ENCODE measurements at regions not wholly inside any gene's neighbourhood (a gene's known extent, or its start where the extent isn't known, plus 50 kb on each side); places are given as distances from the start of the nearest gene placed in this dataset.

DNA sequence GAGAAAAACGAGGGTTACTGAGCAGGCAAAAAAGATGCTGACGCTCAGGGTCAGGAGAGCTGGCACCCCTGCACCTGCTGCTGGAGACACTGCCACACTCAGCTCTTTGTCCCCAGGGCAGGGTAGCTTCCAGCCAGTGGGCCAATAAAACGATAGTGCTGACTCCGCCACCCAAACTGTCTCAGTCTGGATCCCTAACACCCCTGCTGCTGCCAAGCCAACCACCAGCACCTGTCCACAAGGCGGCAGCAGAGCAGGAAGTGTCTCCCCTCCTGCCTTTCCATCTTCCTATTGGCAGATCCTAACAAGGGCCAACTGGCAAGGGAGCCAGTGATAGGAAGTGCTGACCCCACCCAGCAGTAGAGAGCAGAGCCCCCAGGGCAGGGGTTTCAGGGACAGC lies 531.5 kb upstream of the SALL3 start:
- no peak overlapping the region for H3K4me3 ChIP-seq (ENCODE audit: low read depth, low read length)
- H3K27ac ChIP-seq (ENCODE audit: low read depth, low read length): no peak overlapping the region
- no peak overlapping the region for H3K9ac ChIP-seq (ENCODE audit: low read depth, low read length)
- no peaks in the 10 kb centered on the region for H3K27me3 ChIP-seq (ENCODE audit: control insufficient read depth, insufficient read depth, low read length)
- 0 out of 2 replicates have a peak, but pooled peaks cover 3% of the 10 kb centered on the region for H3K4me1 ChIP-seq (ENCODE audit: control insufficient read depth, insufficient read depth, low read length)
- no peaks in the 10 kb centered on the region for H3K36me3 ChIP-seq (ENCODE audit: control insufficient read depth, insufficient read depth, low read length)
- no peaks in the 10 kb centered on the region for H3K9me3 ChIP-seq (ENCODE audit: control insufficient read depth, insufficient read depth, low read length)

DNA sequence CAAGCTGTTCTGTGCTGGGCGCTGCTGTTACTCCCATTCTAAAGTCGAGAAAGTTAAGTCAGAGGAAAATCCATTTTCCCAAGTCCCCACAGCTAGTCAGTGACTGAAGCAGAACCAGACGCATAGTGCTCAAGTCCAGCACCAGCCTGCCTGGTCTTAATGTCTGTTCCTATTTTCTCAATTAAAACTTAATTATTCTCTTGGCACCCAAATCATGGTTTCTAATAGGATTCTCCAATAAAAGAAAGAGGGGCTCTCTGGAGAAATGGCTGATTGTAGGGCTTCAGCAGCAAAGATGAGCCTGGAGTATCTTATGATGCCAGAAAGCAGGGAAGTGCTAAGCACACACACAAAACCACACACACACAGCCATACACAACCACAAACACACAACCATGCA lies 531.0 kb upstream of the SALL3 start:
- Histone ChIP-seq H3K27ac (ENCODE audit: low read depth, low read length) (no peak overlapping the region), H3K4me3 (ENCODE audit: low read depth, low read length) (no peak overlapping the region), H3K36me3 (ENCODE audit: control insufficient read depth, insufficient read depth, low read length) (no peaks in the 10 kb centered on the region), H3K4me1 (ENCODE audit: control insufficient read depth, insufficient read depth, low read length) (0 out of 2 replicates have a peak, but pooled peaks cover 3% of the 10 kb centered on the region), H3K9ac (ENCODE audit: low read depth, low read length) (no peak overlapping the region), H3K9me3 (ENCODE audit: control insufficient read depth, insufficient read depth, low read length) (no peaks in the 10 kb centered on the region), H3K27me3 (ENCODE audit: control insufficient read depth, insufficient read depth, low read length) (no peaks in the 10 kb centered on the region)

DNA sequence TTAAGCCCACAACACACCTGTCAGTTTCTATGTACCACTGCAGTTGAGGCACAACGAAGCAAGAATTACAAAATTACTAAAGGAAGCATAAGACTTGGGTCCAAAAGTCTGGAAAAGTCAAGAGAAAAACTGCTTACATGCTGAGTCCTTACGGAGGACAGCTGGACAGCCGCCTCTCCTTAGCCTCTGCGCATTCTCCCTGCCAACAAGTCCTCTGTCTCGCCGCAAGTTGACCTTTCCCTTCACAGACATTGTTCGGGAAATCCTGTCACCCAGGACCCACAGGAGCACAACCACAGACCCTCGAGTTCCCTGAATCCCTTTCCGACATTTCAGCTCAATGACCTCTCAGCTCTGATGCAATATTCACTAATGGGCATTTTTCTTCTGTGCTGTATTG lies 525.4 kb upstream of the SALL3 start:
- Histone ChIP-seq H3K4me3 (ENCODE audit: low read depth, low read length) (no peak overlapping the region), H3K9me3 (ENCODE audit: control insufficient read depth, insufficient read depth, low read length) (no peaks in the 10 kb centered on the region)

DNA sequence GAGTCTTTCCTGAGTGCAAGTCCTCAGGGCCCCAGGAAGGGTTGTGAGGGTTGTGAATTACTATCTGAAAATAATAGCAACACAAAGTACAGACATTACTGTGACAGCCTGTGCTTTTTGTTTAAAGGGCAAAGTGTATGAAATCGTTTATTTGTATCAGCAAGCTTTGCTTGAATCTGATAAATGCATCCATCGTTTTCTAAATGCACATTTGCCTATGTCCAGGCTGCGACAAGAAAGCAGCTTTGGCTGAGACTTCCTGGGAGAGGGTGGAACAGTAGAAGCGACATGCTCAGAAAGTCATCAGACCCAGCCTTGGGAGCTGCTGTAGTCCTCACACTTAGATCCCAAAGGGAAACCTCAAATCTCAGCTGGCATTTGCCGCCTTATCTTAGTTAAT lies 524.2 kb upstream of the SALL3 start:
- Histone ChIP-seq H3K27ac (ENCODE audit: low read depth, low read length) (no peak overlapping the region), H3K27me3 (ENCODE audit: control insufficient read depth, insufficient read depth, low read length) (no peaks in the 10 kb centered on the region), H3K4me3 (ENCODE audit: low read depth, low read length) (no peak overlapping the region), H3K9me3 (ENCODE audit: control insufficient read depth, insufficient read depth, low read length) (no peaks in the 10 kb centered on the region), H3K4me1 (ENCODE audit: control insufficient read depth, insufficient read depth, low read length) (0 out of 2 replicates have a peak, but pooled peaks cover 3% of the 10 kb centered on the region), H3K9ac (ENCODE audit: low read depth, low read length) (no peak overlapping the region), H3K36me3 (ENCODE audit: control insufficient read depth, insufficient read depth, low read length) (no peaks in the 10 kb centered on the region)

More for the DNA sequence above, 525.4 kb upstream of the SALL3 start:
- Histone ChIP-seq H3K27ac (ENCODE audit: low read depth, low read length) (no peak overlapping the region), H3K27me3 (ENCODE audit: control insufficient read depth, insufficient read depth, low read length) (no peaks in the 10 kb centered on the region), H3K9ac (ENCODE audit: low read depth, low read length) (no peak overlapping the region), H3K36me3 (ENCODE audit: control insufficient read depth, insufficient read depth, low read length) (no peaks in the 10 kb centered on the region), H3K4me1 (ENCODE audit: control insufficient read depth, insufficient read depth, low read length) (0 out of 2 replicates have a peak, but pooled peaks cover 3% of the 10 kb centered on the region)

DNA sequence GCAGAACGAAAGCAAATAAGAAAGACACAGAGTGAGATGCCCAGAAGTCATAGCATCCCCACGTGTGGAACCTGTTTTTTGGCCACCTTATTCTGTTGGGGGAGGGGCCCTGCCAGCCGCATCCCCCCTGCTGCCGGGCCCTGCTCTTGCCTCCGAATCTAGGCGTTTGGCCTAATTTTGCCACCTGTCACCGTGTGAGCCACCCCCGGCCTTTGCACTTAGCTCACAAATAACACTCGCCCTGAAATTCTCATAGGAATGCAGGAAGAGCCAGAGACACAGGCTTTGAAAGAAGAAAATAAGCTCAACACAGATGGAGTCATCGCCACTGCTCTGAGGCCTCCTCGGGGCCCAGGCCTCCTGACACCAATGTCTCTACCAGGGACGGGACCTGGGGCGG lies 522.6 kb upstream of the SALL3 start:
- H3K27ac ChIP-seq (ENCODE audit: low read depth, low read length): no peak overlapping the region
- H3K4me3 ChIP-seq (ENCODE audit: low read depth, low read length): no peak overlapping the region
- H3K36me3 ChIP-seq (ENCODE audit: control insufficient read depth, insufficient read depth, low read length): no peaks in the 10 kb centered on the region
- no peaks in the 10 kb centered on the region for H3K27me3 ChIP-seq (ENCODE audit: control insufficient read depth, insufficient read depth, low read length)
- H3K9me3 ChIP-seq (ENCODE audit: control insufficient read depth, insufficient read depth, low read length): no peaks in the 10 kb centered on the region
- H3K9ac ChIP-seq (ENCODE audit: low read depth, low read length): no peak overlapping the region
- no peaks in the 10 kb centered on the region for H3K4me1 ChIP-seq (ENCODE audit: control insufficient read depth, insufficient read depth, low read length)

DNA sequence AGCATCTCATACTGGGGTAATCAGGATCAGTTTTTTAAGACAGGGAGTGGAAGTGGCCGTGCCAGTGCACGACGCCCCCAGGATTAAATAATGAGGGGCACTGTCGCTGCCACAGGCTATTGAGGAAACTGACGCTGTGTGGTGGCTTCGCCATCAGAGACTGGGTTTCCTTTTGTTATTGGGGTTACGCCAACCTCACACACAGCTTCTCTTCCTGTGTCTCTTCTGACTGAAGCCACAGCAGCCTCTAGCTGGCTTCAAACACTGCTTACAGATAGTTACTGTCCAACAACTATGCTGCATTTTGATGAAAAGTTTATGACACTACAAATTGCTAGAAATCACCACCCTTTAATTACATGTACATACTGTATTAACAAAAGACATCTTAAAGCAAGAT lies 521.9 kb upstream of the SALL3 start:
- no peak overlapping the region for H3K27ac ChIP-seq (ENCODE audit: low read depth, low read length)
- no peak overlapping the region for H3K9ac ChIP-seq (ENCODE audit: low read depth, low read length)
- no peaks in the 10 kb centered on the region for H3K36me3 ChIP-seq (ENCODE audit: control insufficient read depth, insufficient read depth, low read length)
- no peaks in the 10 kb centered on the region for H3K4me1 ChIP-seq (ENCODE audit: control insufficient read depth, insufficient read depth, low read length)
- H3K27me3 ChIP-seq (ENCODE audit: control insufficient read depth, insufficient read depth, low read length): no peaks in the 10 kb centered on the region
- H3K4me3 ChIP-seq (ENCODE audit: low read depth, low read length): no peak overlapping the region
- H3K9me3 ChIP-seq (ENCODE audit: control insufficient read depth, insufficient read depth, low read length): no peaks in the 10 kb centered on the region

DNA sequence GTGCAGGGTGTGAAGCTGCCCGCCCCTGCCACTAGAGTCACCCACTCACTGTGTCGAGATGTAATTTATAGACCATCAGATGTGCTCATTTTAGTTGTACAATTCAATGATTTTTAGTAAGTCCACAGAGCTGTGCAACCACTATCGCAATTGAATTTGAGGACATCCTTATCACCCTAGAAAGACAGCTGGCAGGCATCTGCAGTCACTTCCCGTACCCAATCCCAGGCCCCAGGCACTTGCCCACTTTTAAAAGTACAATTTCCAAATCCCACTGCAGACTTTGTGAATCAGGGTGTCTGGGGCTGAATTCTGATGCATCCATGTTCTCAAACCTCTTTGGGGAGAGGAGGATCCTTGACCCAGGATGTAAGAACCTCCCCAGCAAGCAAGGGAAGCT lies 521.3 kb upstream of the SALL3 start:
- Histone ChIP-seq H3K4me3 (ENCODE audit: low read depth, low read length) (no peak overlapping the region), H3K27me3 (ENCODE audit: control insufficient read depth, insufficient read depth, low read length) (no peaks in the 10 kb centered on the region), H3K9me3 (ENCODE audit: control insufficient read depth, insufficient read depth, low read length) (no peaks in the 10 kb centered on the region), H3K4me1 (ENCODE audit: control insufficient read depth, insufficient read depth, low read length) (no peaks in the 10 kb centered on the region), H3K9ac (ENCODE audit: low read depth, low read length) (no peak overlapping the region), H3K36me3 (ENCODE audit: control insufficient read depth, insufficient read depth, low read length) (no peaks in the 10 kb centered on the region), H3K27ac (ENCODE audit: low read depth, low read length) (no peak overlapping the region)

DNA sequence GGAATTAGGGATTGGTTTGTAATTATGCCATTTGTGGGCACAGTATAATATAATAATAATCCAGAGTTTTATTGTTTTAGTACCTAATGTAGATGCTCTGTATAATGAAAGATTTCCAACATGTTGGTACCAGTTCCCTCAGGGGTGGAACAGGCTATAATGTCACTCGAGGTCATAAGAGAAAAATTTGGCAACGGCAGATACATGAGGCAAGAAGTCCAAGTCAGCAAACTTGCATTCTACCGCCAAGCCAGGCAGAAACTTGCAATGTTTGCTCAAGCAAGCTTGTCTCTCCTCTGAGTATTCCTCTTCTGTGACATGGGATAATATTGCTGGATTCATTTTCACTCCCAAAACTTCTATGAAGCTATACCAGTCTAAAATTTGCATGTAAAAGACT lies 520.0 kb upstream of the SALL3 start:
- Histone ChIP-seq H3K9ac (ENCODE audit: low read depth, low read length) (no peak overlapping the region), H3K27me3 (ENCODE audit: control insufficient read depth, insufficient read depth, low read length) (no peaks in the 10 kb centered on the region), H3K4me3 (ENCODE audit: low read depth, low read length) (no peak overlapping the region), H3K27ac (ENCODE audit: low read depth, low read length) (no peak overlapping the region), H3K9me3 (ENCODE audit: control insufficient read depth, insufficient read depth, low read length) (no peaks in the 10 kb centered on the region), H3K4me1 (ENCODE audit: control insufficient read depth, insufficient read depth, low read length) (no peaks in the 10 kb centered on the region), H3K36me3 (ENCODE audit: control insufficient read depth, insufficient read depth, low read length) (no peaks in the 10 kb centered on the region)

DNA sequence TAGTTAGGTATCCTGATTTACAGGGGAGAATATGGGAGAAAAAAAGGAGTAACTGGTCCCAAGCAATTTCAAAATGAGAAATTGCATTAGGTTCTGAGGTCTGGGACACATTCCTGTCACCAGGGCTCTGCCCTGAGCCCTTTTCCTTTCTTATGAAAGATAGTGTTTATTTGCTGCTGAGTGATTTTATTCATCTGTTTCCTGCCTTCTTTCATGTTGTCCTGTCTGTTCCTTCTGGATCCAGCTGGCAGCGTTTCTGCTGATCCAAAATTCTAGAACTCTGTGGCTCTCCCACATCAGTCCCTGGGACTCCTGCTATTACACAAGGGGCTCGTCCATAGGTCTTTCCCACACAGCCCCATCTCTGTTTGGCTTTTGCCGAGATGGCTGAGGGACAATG lies 519.1 kb upstream of the SALL3 start:
- Histone ChIP-seq H3K27me3 (ENCODE audit: control insufficient read depth, insufficient read depth, low read length) (no peaks in the 10 kb centered on the region), H3K27ac (ENCODE audit: low read depth, low read length) (no peak overlapping the region), H3K36me3 (ENCODE audit: control insufficient read depth, insufficient read depth, low read length) (no peaks in the 10 kb centered on the region)

DNA sequence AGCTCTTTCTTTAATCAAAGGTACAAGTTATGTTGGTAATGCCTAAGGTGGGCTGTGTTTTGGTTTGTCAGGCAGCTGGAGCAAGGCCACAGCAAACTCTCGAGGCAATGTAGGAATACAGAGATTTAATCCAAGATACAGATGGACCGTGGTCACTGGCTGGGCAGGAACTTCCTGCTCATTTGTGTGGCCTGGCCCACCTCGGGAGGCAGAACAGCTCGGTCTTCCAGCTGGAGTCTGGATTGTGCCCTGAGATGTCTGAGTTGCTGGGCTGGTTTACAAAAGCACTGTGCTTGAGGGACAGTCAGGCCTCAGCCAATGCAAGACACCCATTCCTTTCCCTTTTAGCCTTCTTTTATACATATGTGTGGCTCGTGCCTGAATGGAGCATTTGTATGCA lies 506.1 kb upstream of the SALL3 start:
- no peaks in the 10 kb centered on the region for H3K9me3 ChIP-seq (ENCODE audit: control insufficient read depth, insufficient read depth, low read length)
- H3K4me1 ChIP-seq (ENCODE audit: control insufficient read depth, insufficient read depth, low read length): no peaks in the 10 kb centered on the region
- H3K36me3 ChIP-seq (ENCODE audit: control insufficient read depth, insufficient read depth, low read length): no peaks in the 10 kb centered on the region
- no peak overlapping the region for H3K9ac ChIP-seq (ENCODE audit: low read depth, low read length)
- no peak overlapping the region for H3K4me3 ChIP-seq (ENCODE audit: low read depth, low read length)
- no peak overlapping the region for H3K27ac ChIP-seq (ENCODE audit: low read depth, low read length)
- H3K27me3 ChIP-seq (ENCODE audit: control insufficient read depth, insufficient read depth, low read length): no peaks in the 10 kb centered on the region

More for the DNA sequence above, 519.1 kb upstream of the SALL3 start:
- Histone ChIP-seq H3K9ac (ENCODE audit: low read depth, low read length) (no peak overlapping the region), H3K4me3 (ENCODE audit: low read depth, low read length) (no peak overlapping the region), H3K4me1 (ENCODE audit: control insufficient read depth, insufficient read depth, low read length) (no peaks in the 10 kb centered on the region), H3K9me3 (ENCODE audit: control insufficient read depth, insufficient read depth, low read length) (peaks cover 6% of the 10 kb centered on the region; the same call in 1 of the 2 replicates)

DNA sequence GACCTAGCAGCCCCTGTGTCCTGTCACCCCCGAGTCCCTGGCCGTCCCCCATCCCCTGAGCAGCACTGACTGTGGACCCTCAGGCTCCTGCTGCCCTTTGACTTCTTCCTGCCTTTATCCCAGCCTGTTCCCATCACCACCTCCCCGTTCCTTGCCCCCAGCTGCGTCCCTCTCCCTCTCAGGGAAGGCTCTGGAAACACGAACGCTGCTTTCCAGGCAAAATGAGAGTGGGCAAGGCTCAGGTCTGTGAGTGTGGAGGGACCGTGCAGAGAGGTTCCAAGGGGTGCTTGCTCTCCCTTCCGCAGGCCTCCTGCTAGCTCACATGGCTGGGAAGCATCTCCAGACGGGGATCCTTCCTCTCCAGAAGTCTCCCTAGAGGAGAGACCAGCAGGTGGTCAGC lies 501.8 kb upstream of the SALL3 start:
- Histone ChIP-seq H3K9ac (ENCODE audit: low read depth, low read length) (no peak overlapping the region), H3K4me1 (ENCODE audit: control insufficient read depth, insufficient read depth, low read length) (no peaks in the 10 kb centered on the region), H3K36me3 (ENCODE audit: control insufficient read depth, insufficient read depth, low read length) (no peaks in the 10 kb centered on the region), H3K4me3 (ENCODE audit: low read depth, low read length) (no peak overlapping the region), H3K27ac (ENCODE audit: low read depth, low read length) (no peak overlapping the region), H3K27me3 (ENCODE audit: control insufficient read depth, insufficient read depth, low read length) (no peaks in the 10 kb centered on the region), H3K9me3 (ENCODE audit: control insufficient read depth, insufficient read depth, low read length) (no peaks in the 10 kb centered on the region)

DNA sequence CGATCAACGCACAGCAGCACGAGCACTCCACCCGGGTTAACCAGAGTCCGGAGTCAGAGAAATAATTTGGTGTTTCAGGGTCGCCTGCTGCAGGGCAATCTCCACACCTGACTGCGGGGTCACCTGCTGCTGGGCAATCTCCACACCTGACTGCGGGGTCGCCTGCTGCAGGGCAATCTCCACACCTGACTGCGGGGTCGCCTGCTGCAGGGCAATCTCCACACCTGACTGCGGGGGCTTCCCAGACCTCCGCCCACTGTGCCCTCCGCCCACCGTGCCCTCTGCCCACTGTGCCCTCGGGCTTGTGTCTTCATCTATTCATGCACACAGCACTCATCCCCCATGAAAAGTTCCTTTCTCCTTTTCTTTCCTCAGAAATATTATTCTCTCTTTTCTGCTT lies 500.2 kb upstream of the SALL3 start:
- no peak overlapping the region for H3K27ac ChIP-seq (ENCODE audit: low read depth, low read length)
- H3K4me1 ChIP-seq (ENCODE audit: control insufficient read depth, insufficient read depth, low read length): no peaks in the 10 kb centered on the region
- no peak overlapping the region for H3K9ac ChIP-seq (ENCODE audit: low read depth, low read length)
- H3K9me3 ChIP-seq (ENCODE audit: control insufficient read depth, insufficient read depth, low read length): no peaks in the 10 kb centered on the region
- H3K27me3 ChIP-seq (ENCODE audit: control insufficient read depth, insufficient read depth, low read length): no peaks in the 10 kb centered on the region
- H3K36me3 ChIP-seq (ENCODE audit: control insufficient read depth, insufficient read depth, low read length): no peaks in the 10 kb centered on the region
- no peak overlapping the region for H3K4me3 ChIP-seq (ENCODE audit: low read depth, low read length)

Data from HUES48 (cell line).